K562 (cell line): ENCODE measurements at regions not wholly inside any gene's neighbourhood (a gene's known extent, or its start where the extent isn't known, plus 50 kb on each side); places are given as distances from the start of the nearest gene placed in this dataset.

Experiments
- CC2D1A ChIP-seq: fragments of 450-650 bp; IDR thresholded peaks from 2 replicates; pipeline ENCODE4 v1.6.1; 2017; ENCODE audit warnings: mild to moderate bottlenecking
- HLTF ChIP-seq: fragments of 450-650 bp; IDR thresholded peaks from 2 replicates; pipeline ENCODE4 v1.6.1; 2016
- KHSRP ChIP-seq: fragments of 450-650 bp; IDR thresholded peaks from 2 replicates; pipeline ENCODE4 v1.6.1; 2017
- RFX1 ChIP-seq: fragments of 450-650 bp; IDR thresholded peaks from 2 replicates; pipeline ENCODE4 v1.6.1; 2016; ENCODE audit warnings: mild to moderate bottlenecking, moderate library complexity
- ZNF12 ChIP-seq: sonication (generic); formaldehyde crosslinking; IDR thresholded peaks from 2 replicates; pipeline ENCODE4 v1.4.0; 2020; ENCODE audit warnings: mild to moderate bottlenecking, missing genetic modification reagents
- ZNF124 ChIP-seq: sonication (generic); formaldehyde crosslinking; IDR thresholded peaks from 2 replicates; pipeline ENCODE4 v1.8.1; 2022; ENCODE audit warnings: missing genetic modification reagents
- ZNF184 ChIP-seq: sonication (generic); formaldehyde crosslinking; IDR thresholded peaks from 2 replicates; pipeline ENCODE4 v1.5.0; 2020; ENCODE audit warnings: missing genetic modification reagents
- ZNF324 ChIP-seq: fragments of 250-450 bp; sonication (Bioruptor Pico); IDR thresholded peaks from 2 replicates; pipeline ENCODE4 v1.4.0; 2020; ENCODE audit warnings: mild to moderate bottlenecking
- ZNF354B ChIP-seq: fragments of 250-450 bp; sonication (Bioruptor Pico); IDR thresholded peaks from 2 replicates; pipeline ENCODE4 v1.4.0; 2020
- ZZZ3 ChIP-seq: fragments of 450-650 bp; IDR thresholded peaks from 2 replicates; pipeline ENCODE4 v1.6.1; 2016; ENCODE audit warnings: antibody characterized with exemption, mild to moderate bottlenecking, moderate library complexity
- TF ChIP-seq, protein P1 (sequence below): fragments of 450-650 bp; IDR thresholded peaks from 2 replicates; pipeline ENCODE4 v1.6.1; 2016; ENCODE audit warnings: mild to moderate bottlenecking, moderate library complexity
- TF ChIP-seq, protein P2 (sequence below): fragments of 200-400 bp; formaldehyde crosslinking; IDR thresholded peaks from 2 replicates; pipeline ENCODE4 v1.6.1; 2017; ENCODE audit warnings: mild to moderate bottlenecking, low read depth, low read length, moderate library complexity
- TF ChIP-seq, protein P3 (sequence below): sonication (generic); formaldehyde crosslinking; IDR thresholded peaks from 2 replicates; pipeline ENCODE4 v1.8.1; 2022; ENCODE audit warnings: missing genetic modification reagents

- TF ChIP-seq, protein P1, sequence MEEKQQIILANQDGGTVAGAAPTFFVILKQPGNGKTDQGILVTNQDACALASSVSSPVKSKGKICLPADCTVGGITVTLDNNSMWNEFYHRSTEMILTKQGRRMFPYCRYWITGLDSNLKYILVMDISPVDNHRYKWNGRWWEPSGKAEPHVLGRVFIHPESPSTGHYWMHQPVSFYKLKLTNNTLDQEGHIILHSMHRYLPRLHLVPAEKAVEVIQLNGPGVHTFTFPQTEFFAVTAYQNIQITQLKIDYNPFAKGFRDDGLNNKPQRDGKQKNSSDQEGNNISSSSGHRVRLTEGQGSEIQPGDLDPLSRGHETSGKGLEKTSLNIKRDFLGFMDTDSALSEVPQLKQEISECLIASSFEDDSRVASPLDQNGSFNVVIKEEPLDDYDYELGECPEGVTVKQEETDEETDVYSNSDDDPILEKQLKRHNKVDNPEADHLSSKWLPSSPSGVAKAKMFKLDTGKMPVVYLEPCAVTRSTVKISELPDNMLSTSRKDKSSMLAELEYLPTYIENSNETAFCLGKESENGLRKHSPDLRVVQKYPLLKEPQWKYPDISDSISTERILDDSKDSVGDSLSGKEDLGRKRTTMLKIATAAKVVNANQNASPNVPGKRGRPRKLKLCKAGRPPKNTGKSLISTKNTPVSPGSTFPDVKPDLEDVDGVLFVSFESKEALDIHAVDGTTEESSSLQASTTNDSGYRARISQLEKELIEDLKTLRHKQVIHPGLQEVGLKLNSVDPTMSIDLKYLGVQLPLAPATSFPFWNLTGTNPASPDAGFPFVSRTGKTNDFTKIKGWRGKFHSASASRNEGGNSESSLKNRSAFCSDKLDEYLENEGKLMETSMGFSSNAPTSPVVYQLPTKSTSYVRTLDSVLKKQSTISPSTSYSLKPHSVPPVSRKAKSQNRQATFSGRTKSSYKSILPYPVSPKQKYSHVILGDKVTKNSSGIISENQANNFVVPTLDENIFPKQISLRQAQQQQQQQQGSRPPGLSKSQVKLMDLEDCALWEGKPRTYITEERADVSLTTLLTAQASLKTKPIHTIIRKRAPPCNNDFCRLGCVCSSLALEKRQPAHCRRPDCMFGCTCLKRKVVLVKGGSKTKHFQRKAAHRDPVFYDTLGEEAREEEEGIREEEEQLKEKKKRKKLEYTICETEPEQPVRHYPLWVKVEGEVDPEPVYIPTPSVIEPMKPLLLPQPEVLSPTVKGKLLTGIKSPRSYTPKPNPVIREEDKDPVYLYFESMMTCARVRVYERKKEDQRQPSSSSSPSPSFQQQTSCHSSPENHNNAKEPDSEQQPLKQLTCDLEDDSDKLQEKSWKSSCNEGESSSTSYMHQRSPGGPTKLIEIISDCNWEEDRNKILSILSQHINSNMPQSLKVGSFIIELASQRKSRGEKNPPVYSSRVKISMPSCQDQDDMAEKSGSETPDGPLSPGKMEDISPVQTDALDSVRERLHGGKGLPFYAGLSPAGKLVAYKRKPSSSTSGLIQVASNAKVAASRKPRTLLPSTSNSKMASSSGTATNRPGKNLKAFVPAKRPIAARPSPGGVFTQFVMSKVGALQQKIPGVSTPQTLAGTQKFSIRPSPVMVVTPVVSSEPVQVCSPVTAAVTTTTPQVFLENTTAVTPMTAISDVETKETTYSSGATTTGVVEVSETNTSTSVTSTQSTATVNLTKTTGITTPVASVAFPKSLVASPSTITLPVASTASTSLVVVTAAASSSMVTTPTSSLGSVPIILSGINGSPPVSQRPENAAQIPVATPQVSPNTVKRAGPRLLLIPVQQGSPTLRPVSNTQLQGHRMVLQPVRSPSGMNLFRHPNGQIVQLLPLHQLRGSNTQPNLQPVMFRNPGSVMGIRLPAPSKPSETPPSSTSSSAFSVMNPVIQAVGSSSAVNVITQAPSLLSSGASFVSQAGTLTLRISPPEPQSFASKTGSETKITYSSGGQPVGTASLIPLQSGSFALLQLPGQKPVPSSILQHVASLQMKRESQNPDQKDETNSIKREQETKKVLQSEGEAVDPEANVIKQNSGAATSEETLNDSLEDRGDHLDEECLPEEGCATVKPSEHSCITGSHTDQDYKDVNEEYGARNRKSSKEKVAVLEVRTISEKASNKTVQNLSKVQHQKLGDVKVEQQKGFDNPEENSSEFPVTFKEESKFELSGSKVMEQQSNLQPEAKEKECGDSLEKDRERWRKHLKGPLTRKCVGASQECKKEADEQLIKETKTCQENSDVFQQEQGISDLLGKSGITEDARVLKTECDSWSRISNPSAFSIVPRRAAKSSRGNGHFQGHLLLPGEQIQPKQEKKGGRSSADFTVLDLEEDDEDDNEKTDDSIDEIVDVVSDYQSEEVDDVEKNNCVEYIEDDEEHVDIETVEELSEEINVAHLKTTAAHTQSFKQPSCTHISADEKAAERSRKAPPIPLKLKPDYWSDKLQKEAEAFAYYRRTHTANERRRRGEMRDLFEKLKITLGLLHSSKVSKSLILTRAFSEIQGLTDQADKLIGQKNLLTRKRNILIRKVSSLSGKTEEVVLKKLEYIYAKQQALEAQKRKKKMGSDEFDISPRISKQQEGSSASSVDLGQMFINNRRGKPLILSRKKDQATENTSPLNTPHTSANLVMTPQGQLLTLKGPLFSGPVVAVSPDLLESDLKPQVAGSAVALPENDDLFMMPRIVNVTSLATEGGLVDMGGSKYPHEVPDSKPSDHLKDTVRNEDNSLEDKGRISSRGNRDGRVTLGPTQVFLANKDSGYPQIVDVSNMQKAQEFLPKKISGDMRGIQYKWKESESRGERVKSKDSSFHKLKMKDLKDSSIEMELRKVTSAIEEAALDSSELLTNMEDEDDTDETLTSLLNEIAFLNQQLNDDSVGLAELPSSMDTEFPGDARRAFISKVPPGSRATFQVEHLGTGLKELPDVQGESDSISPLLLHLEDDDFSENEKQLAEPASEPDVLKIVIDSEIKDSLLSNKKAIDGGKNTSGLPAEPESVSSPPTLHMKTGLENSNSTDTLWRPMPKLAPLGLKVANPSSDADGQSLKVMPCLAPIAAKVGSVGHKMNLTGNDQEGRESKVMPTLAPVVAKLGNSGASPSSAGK, result no peak
- TF ChIP-seq ZNF12 (CRISPR knock-in tag), result no peak
- no peak for TF ChIP-seq ZNF324 (CRISPR knock-in tag)
- TF ChIP-seq KHSRP, result no peak
- no peak for TF ChIP-seq HLTF
- TF ChIP-seq ZNF354B (CRISPR knock-in tag), result no peak
- TF ChIP-seq ZNF124 (CRISPR knock-in tag), result no peak
- TF ChIP-seq ZZZ3, result no peak
- no peak for TF ChIP-seq CC2D1A
- no peak for TF ChIP-seq RFX1
- TF ChIP-seq, protein P2, sequence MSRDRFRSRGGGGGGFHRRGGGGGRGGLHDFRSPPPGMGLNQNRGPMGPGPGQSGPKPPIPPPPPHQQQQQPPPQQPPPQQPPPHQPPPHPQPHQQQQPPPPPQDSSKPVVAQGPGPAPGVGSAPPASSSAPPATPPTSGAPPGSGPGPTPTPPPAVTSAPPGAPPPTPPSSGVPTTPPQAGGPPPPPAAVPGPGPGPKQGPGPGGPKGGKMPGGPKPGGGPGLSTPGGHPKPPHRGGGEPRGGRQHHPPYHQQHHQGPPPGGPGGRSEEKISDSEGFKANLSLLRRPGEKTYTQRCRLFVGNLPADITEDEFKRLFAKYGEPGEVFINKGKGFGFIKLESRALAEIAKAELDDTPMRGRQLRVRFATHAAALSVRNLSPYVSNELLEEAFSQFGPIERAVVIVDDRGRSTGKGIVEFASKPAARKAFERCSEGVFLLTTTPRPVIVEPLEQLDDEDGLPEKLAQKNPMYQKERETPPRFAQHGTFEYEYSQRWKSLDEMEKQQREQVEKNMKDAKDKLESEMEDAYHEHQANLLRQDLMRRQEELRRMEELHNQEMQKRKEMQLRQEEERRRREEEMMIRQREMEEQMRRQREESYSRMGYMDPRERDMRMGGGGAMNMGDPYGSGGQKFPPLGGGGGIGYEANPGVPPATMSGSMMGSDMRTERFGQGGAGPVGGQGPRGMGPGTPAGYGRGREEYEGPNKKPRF, result no peak
- TF ChIP-seq, protein P3, sequence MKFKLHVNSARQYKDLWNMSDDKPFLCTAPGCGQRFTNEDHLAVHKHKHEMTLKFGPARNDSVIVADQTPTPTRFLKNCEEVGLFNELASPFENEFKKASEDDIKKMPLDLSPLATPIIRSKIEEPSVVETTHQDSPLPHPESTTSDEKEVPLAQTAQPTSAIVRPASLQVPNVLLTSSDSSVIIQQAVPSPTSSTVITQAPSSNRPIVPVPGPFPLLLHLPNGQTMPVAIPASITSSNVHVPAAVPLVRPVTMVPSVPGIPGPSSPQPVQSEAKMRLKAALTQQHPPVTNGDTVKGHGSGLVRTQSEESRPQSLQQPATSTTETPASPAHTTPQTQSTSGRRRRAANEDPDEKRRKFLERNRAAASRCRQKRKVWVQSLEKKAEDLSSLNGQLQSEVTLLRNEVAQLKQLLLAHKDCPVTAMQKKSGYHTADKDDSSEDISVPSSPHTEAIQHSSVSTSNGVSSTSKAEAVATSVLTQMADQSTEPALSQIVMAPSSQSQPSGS (CRISPR knock-in tag), result no peak
- TF ChIP-seq ZNF184 (CRISPR knock-in tag), result no peak
Observed at GRCh38 chr12:30010071-30011052, 226.6 kb upstream of the TMTC1 start (continued).
